ENCODE measurements at regions not wholly inside any gene's neighbourhood (a gene's known extent, or its start where the extent isn't known, plus 50 kb on each side); places are given as distances from the start of the nearest gene placed in this dataset.

GRCh38 chr1:219337588-219337987 lies 163.9 kb downstream of the LYPLAL1 start:
- H4K20me1 ChIP-seq (ENCODE audit: insufficient read depth, low read length) = no peaks in the 10 kb centered on the region
- no peak overlapping the region for H2AFZ ChIP-seq (ENCODE audit: low read length)
- H3K36me3 ChIP-seq (ENCODE audit: insufficient read depth, low read length) = no peaks in the 10 kb centered on the region
- H3K4me2 ChIP-seq (ENCODE audit: insufficient read depth, low read length) = no peak overlapping the region
- no peaks in the 10 kb centered on the region for H3K27me3 ChIP-seq (ENCODE audit: insufficient read depth, low read length)
- no peaks in the 10 kb centered on the region for H3K79me2 ChIP-seq (ENCODE audit: insufficient read depth, low read length)
- H3K4me3 ChIP-seq (ENCODE audit: insufficient read depth, low read length) = no peak overlapping the region
- H3K4me1 ChIP-seq (ENCODE audit: insufficient read depth, low read length) = peaks cover 20% of the 10 kb centered on the region
- no peak for TF ChIP-seq CTCF (IDR thresholded peaks at IDR 0.05; ENCODE audit: extremely low read depth, low read depth, low read length)
- DNase-seq (ENCODE audit: insufficient read length, low spot score, missing footprints) = no peak
- no peak overlapping the region for H3K27ac ChIP-seq (ENCODE audit: low read depth, low read length)
- H3K9me3 ChIP-seq (ENCODE audit: low read depth, low read length) = no peaks in the 10 kb centered on the region

GRCh38 chr1:219333626-219334025 lies 159.9 kb downstream of the LYPLAL1 start:
- Histone ChIP-seq H3K4me3 (ENCODE audit: insufficient read depth, low read length) (no peak overlapping the region), H3K4me2 (ENCODE audit: insufficient read depth, low read length) (no peak overlapping the region), H3K4me1 (ENCODE audit: insufficient read depth, low read length) (peaks cover 11% of the 10 kb centered on the region)

GRCh38 chr1:219331424-219331823 lies 157.7 kb downstream of the LYPLAL1 start:
- H2AFZ ChIP-seq (ENCODE audit: low read length) = no peak overlapping the region
- H3K27ac ChIP-seq (ENCODE audit: low read depth, low read length) = no peak overlapping the region
- H3K4me2 ChIP-seq (ENCODE audit: insufficient read depth, low read length) = no peak overlapping the region
- H3K4me1 ChIP-seq (ENCODE audit: insufficient read depth, low read length) = peaks cover 11% of the 10 kb centered on the region
- H4K20me1 ChIP-seq (ENCODE audit: insufficient read depth, low read length) = no peaks in the 10 kb centered on the region
- H3K9me3 ChIP-seq (ENCODE audit: low read depth, low read length) = no peaks in the 10 kb centered on the region
- peaks cover 8% of the 10 kb centered on the region for H3K27me3 ChIP-seq (ENCODE audit: insufficient read depth, low read length)
- H3K4me3 ChIP-seq (ENCODE audit: insufficient read depth, low read length) = no peak overlapping the region
- no peaks in the 10 kb centered on the region for H3K36me3 ChIP-seq (ENCODE audit: insufficient read depth, low read length)
- H3K79me2 ChIP-seq (ENCODE audit: insufficient read depth, low read length) = no peaks in the 10 kb centered on the region
- DNase-seq (ENCODE audit: insufficient read length, low spot score, missing footprints) = no peak
- no peak for TF ChIP-seq CTCF (IDR thresholded peaks at IDR 0.05; ENCODE audit: extremely low read depth, low read depth, low read length)

More at GRCh38 chr1:219333626-219334025, 159.9 kb downstream of the LYPLAL1 start:
- Histone ChIP-seq H2AFZ (ENCODE audit: low read length) (no peak overlapping the region), H3K27ac (ENCODE audit: low read depth, low read length) (no peak overlapping the region), H3K36me3 (ENCODE audit: insufficient read depth, low read length) (no peaks in the 10 kb centered on the region), H3K27me3 (ENCODE audit: insufficient read depth, low read length) (no peaks in the 10 kb centered on the region), H4K20me1 (ENCODE audit: insufficient read depth, low read length) (no peaks in the 10 kb centered on the region), H3K9me3 (ENCODE audit: low read depth, low read length) (no peaks in the 10 kb centered on the region), H3K79me2 (ENCODE audit: insufficient read depth, low read length) (no peaks in the 10 kb centered on the region)
- DNase-seq (ENCODE audit: insufficient read length, low spot score, missing footprints) = no peak
- TF ChIP-seq CTCF (IDR thresholded peaks at IDR 0.05; ENCODE audit: extremely low read depth, low read depth, low read length) = no peak

- no peak overlapping the region for H3K4me3 ChIP-seq (ENCODE audit: insufficient read depth, low read length)
- H2AFZ ChIP-seq (ENCODE audit: low read length) = no peak overlapping the region
- H3K4me1 ChIP-seq (ENCODE audit: insufficient read depth, low read length) = peaks cover 13% of the 10 kb centered on the region
- no peak for TF ChIP-seq CTCF (IDR thresholded peaks at IDR 0.05; ENCODE audit: extremely low read depth, low read depth, low read length)
- H3K36me3 ChIP-seq (ENCODE audit: insufficient read depth, low read length) = no peaks in the 10 kb centered on the region
- H3K4me2 ChIP-seq (ENCODE audit: insufficient read depth, low read length) = no peak overlapping the region
- H3K27ac ChIP-seq (ENCODE audit: low read depth, low read length) = no peak overlapping the region
- no peaks in the 10 kb centered on the region for H4K20me1 ChIP-seq (ENCODE audit: insufficient read depth, low read length)
- no peak for DNase-seq (ENCODE audit: insufficient read length, low spot score, missing footprints)
- peaks cover 8% of the 10 kb centered on the region for H3K27me3 ChIP-seq (ENCODE audit: insufficient read depth, low read length)
- H3K79me2 ChIP-seq (ENCODE audit: insufficient read depth, low read length) = no peaks in the 10 kb centered on the region
- H3K9me3 ChIP-seq (ENCODE audit: low read depth, low read length) = no peaks in the 10 kb centered on the region
Observed at GRCh38 chr1:219330669-219331068, 157.0 kb downstream of the LYPLAL1 start.
